Choroid plexus epithelial cell (primary cell): ENCODE measurements at regions not wholly inside any gene's neighbourhood (a gene's known extent, or its start where the extent isn't known, plus 50 kb on each side); places are given as distances from the start of the nearest gene placed in this dataset.

Experiments used
- DNase-seq: peaks from one replicate; pipeline ENCODE4 v3.0.0-alpha.2; 2010; ENCODE audit warnings: low read depth
- H3K4me3 ChIP-seq: 2 replicates; pipeline ENCODE4 v1.5.1; 2011; ENCODE audit warnings: low read depth, mild to moderate bottlenecking, control low read depth, low read length, moderate library complexity
- TF ChIP-seq, protein P1 (sequence below): conservative IDR thresholded peaks from 2 replicates; pipeline ENCODE4 v1.5.1; 2011; ENCODE audit warnings: low read depth, mild to moderate bottlenecking, control low read depth, inconsistent platforms, low read length, moderate library complexity

DNA sequence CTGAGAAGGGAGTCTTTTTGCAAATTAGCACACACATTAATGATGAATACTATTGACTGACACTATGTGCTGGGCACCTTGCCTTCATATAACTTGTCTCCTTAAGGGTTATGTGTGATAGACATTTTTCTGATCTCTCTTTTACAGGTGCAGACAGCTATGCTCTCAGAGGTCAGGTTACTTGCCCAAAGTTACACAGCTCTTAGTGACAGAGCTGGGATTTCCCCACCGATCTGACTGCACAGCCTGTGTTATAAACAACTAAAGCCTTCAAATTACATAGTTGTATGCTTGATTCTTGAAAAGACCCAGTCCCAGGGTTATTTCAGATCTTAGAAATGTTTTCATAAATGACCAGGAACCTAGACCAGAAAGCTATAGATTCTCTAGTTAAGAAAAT is 462.7 kb downstream of the EBF1 start:
- no peak for DNase-seq
- TF ChIP-seq, protein P1, sequence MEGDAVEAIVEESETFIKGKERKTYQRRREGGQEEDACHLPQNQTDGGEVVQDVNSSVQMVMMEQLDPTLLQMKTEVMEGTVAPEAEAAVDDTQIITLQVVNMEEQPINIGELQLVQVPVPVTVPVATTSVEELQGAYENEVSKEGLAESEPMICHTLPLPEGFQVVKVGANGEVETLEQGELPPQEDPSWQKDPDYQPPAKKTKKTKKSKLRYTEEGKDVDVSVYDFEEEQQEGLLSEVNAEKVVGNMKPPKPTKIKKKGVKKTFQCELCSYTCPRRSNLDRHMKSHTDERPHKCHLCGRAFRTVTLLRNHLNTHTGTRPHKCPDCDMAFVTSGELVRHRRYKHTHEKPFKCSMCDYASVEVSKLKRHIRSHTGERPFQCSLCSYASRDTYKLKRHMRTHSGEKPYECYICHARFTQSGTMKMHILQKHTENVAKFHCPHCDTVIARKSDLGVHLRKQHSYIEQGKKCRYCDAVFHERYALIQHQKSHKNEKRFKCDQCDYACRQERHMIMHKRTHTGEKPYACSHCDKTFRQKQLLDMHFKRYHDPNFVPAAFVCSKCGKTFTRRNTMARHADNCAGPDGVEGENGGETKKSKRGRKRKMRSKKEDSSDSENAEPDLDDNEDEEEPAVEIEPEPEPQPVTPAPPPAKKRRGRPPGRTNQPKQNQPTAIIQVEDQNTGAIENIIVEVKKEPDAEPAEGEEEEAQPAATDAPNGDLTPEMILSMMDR = no peak
- H3K4me3 ChIP-seq = no peak overlapping the region

DNA sequence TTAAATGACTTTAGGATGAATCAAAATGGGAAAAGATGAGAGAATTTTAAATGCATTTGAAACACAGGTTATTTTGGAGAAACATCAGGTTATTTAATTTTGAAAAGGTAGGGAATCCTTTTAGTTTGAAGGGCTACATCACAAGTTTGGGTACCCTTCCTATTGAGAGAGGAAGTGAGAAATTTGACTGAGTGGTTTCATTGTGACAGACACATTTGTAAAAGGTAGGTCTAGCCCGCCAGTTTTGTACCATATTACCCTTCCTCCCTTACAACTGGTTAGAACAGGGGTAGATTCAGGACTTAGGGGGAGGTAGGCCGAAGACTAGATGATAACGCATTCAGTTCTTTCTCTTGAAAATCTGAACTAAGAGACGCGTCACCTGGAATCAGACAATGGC is 464.2 kb downstream of the EBF1 start:
- TF ChIP-seq, protein P1 = no peak
- no peak overlapping the region for H3K4me3 ChIP-seq
- DNase-seq = no peak

DNA sequence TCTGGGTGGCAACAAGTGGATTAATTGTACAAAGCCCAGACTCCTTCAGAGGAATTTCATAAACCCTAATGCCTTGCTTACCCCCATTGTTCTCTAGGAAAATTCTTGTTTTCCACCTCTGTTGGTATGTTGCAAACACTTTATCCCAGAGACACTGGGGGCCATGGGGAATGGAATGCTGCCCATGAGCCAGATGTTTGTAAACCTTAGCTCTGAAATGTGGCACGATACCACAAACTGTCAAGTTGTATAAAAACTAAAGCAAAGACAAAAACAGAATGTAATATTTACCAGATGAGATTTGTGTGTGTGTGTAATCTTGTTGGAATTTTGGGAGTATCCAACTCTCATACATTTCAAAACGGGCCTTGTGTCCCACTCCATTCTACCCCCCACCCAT is 465.0 kb downstream of the EBF1 start:
- TF ChIP-seq, protein P1 = no peak
- H3K4me3 ChIP-seq = no peak overlapping the region
- DNase-seq = no peak

DNA sequence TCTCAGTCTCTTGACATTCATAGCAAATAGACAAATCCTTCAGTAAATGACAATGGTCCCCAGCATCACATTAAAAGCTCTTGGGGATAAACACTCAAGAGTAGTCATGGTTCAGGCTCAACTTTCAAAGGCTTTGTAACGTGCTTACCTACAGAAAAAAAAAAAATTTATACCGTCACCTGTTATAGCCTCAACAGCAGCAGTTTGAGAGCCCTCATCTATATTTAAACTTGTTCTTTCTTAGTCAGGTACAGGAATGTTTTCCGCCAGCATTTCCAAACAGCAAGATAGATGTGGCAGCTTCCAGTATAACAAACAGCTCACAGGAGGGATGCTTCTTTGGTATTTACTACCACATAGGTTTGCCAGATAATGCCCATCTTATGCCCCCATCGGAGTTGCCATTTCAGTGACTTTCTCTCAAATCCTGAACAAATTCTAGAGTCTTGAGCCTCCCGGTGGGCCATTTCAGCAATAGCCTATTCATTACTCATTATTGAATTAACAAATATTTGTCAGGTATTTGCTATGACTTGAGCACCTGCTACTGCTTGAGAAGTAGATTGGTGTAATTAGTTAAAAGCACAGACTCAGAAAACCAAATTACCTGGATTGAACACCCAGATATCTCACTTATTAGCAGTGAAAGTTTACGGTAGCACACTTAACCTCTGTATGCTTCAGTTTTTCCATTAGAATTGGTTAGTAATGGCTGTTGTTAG is 470.0 kb downstream of the EBF1 start:
- H3K4me3 ChIP-seq = no peak overlapping the region
- TF ChIP-seq, protein P1 = no peak
- no peak for DNase-seq

DNA sequence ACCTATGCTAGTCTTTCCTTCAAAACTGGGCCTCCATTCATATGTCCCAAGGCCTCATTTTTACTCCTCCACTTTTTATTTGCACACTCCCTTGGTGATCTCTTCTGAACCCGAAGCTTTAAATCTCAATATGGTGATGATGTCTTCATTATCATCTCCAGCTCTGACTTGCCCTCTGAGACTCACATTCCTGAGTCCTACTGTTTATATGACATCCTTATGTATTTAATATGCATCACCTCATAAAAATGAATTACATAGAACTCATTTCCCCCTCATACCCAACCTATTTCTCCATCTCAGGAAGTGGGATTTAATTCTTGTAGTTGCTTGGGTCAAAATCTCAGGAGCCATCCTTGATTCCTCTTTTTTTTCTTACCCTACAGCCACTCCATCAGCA is 473.0 kb downstream of the EBF1 start:
- TF ChIP-seq, protein P1 = no peak
- no peak overlapping the region for H3K4me3 ChIP-seq
- DNase-seq = no peak

DNA sequence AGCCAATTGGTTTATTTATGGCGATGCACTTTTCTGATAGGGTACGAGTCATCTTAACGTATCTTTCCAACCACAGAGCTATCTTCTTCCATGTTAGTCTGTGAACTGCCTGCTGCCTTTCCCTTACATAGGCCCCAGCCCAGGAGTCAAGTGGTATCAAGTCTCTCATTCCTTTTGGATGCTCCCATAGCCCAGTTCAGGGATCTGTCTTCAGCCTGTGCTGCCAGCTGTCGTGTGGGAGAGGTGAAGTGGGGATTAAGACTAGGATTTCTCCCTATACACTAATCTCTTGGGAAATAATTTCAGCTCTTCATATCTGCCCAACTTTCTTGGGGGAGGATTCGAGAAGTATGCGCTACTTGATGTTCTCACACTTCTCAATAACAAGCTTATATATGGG is 475.7 kb downstream of the EBF1 start:
- no peak for DNase-seq
- TF ChIP-seq, protein P1 = no peak

DNA sequence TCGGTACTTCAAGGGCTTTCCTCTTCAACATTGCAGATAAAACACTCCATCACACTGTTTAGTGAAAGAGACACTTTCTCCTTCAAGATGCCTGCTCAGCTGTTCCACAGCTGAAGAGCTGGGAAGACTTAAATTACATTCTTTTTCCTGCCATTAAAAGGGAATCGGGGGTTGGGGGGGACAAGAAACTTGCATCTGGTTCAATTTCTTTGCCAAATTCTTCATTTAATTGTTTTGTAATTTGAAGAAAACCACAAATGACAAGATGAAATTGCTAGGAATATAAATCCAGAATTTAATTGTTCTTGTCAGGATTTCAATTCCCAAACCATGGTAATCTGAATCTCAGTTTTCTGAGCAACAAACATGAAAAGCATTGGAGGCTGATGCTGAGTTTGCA is 478.3 kb downstream of the EBF1 start:
- TF ChIP-seq, protein P1 = no peak
- no peak for DNase-seq

More for the DNA sequence above, 475.7 kb downstream of the EBF1 start:
- H3K4me3 ChIP-seq = no peak overlapping the region

More for the DNA sequence above, 478.3 kb downstream of the EBF1 start:
- no peak overlapping the region for H3K4me3 ChIP-seq
